PC-9 (cell line): ENCODE measurements at regions not wholly inside any gene's neighbourhood (a gene's known extent, or its start where the extent isn't known, plus 50 kb on each side); places are given as distances from the start of the nearest gene placed in this dataset.

ENCODE experiments used
- BruUV-seq: library from RNA; stranded (reverse); fragments of 400-500 nt; replicated peaks from 2 replicates; lab custom pipeline; 2021; lab: Mats Ljungman, UMichigan
- CTCF ChIA-PET: fragments of 300-600 bp; sonication (Branson Sonifier 250); formaldehyde crosslinking; loops from one replicate; lab custom pipeline; 2022; ENCODE audit warnings: antibody characterized with exemption; lab: Charles Lee
- POLR2A ChIA-PET: fragments of 300-600 bp; sonication (Branson Sonifier 250); formaldehyde crosslinking; loops from one replicate; lab custom pipeline; 2022; ENCODE audit warnings: antibody characterized with exemption; ENCODE audit not compliant: unreplicated experiment; lab: Charles Lee
- DNase-seq, 2 experiments: peaks; one replicate each; pipeline versions ENCODE4 v3.0.0 to v3.0.0-alpha.2; 2015 to 2022; ENCODE audit warnings: mixed read lengths in 1 of 2
- H2AFZ ChIP-seq: fragments of 200-600 bp; sonication (generic); 2 replicates; pipeline ENCODE4 v1.8.1; 2017; ENCODE audit warnings: antibody characterized with exemption
- H3F3A ChIP-seq: fragments of 200-600 bp; sonication (generic); 2 replicates; pipeline ENCODE4 v1.8.1; 2017; ENCODE audit warnings: antibody characterized with exemption, mild to moderate bottlenecking, low read depth; ENCODE audit not compliant: insufficient read depth
- H3K27ac ChIP-seq: fragments of 200-600 bp; sonication (generic); 2 replicates; pipeline ENCODE4 v1.6.1; 2016; ENCODE audit warnings: mixed run types
- H3K27me3 ChIP-seq: fragments of 200-600 bp; sonication (generic); 2 replicates; pipeline ENCODE4 v1.6.1; 2016; ENCODE audit warnings: low read depth, mixed run types; ENCODE audit not compliant: insufficient read depth
- H3K36me3 ChIP-seq: fragments of 200-600 bp; sonication (generic); 2 replicates; pipeline ENCODE4 v1.6.1; 2016; ENCODE audit warnings: low read depth, mixed run types
- H3K4me1 ChIP-seq: fragments of 200-600 bp; sonication (generic); replicated peaks from 2 replicates; pipeline ENCODE4 v1.6.1; 2016; ENCODE audit warnings: mixed run types; ENCODE audit not compliant: insufficient read depth
- H3K4me2 ChIP-seq: fragments of 200-600 bp; sonication (generic); 2 replicates; pipeline ENCODE4 v1.6.1; 2017; ENCODE audit warnings: mixed run types
- H3K4me3 ChIP-seq: fragments of 200-600 bp; sonication (generic); 2 replicates; pipeline ENCODE4 v1.6.1; 2016; ENCODE audit warnings: mixed run types
- H3K79me2 ChIP-seq: fragments of 200-600 bp; sonication (generic); 2 replicates; pipeline ENCODE4 v1.6.1; 2017; ENCODE audit warnings: low read depth, mixed run types
- H3K9me2 ChIP-seq: fragments of 200-600 bp; sonication (generic); 2 replicates; pipeline ENCODE4 v1.8.1; 2017; ENCODE audit warnings: mild to moderate bottlenecking; ENCODE audit not compliant: insufficient read depth
- H3K9me3 ChIP-seq: fragments of 200-600 bp; sonication (generic); 2 replicates; pipeline ENCODE4 v1.8.1; 2016; ENCODE audit warnings: low read depth; ENCODE audit not compliant: insufficient read depth
- H4K20me1 ChIP-seq: fragments of 200-600 bp; sonication (generic); 2 replicates; pipeline ENCODE4 v1.8.1; 2017; ENCODE audit not compliant: insufficient read depth
- EZH2 ChIP-seq: fragments of 200-600 bp; sonication (generic); IDR thresholded peaks from 2 replicates; pipeline ENCODE4 v1.8.0; 2017; ENCODE audit warnings: antibody characterized with exemption, low read depth
- intact Hi-C: fragments of 100-400 bp; cut with micrococcal nuclease; formaldehyde crosslinking; loops from one replicate; pipeline ENCODE4 v1.10.0; 2022; ENCODE audit not compliant: unreplicated experiment
- TF ChIP-seq, protein P1 (sequence below): fragments of 200-600 bp; sonication (generic); conservative IDR thresholded peaks from 2 replicates; pipeline ENCODE4 v1.6.1; 2017; ENCODE audit warnings: mixed run types, antibody characterized with exemption, mild to moderate bottlenecking, moderate library complexity

DNA sequence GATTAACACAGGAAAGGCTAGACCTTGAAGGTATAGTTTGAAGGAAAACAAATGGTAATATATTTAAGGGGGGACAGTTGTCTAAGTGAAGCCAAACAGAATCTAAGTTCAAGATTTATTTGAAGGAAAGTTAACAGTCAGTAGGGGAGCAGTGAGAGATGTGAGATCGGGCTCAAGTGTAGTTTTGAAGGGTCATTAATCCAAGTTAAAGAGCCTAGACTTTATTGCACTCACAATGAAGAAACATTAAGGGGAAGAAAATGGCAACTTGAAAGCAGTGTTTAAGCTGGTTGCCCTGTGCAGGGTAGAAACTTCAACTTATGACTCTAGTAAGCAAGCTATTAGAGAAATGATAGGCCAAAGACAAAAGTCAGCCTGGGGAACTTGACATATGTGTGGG, 1952.2 kb downstream of the PCDH7 start:
- Histone ChIP-seq H3K4me1 (no peaks in the 10 kb centered on the region), H3K27ac (no peak overlapping the region), H3K27me3 (no peaks in the 10 kb centered on the region), H3F3A (no peaks in the 10 kb centered on the region), H3K9me3 (no peaks in the 10 kb centered on the region), H3K9me2 (no peaks in the 10 kb centered on the region), H3K4me3 (no peak overlapping the region), H3K4me2 (no peak overlapping the region), H3K36me3 (no peaks in the 10 kb centered on the region), H2AFZ (no peak overlapping the region), H4K20me1 (no peaks in the 10 kb centered on the region), H3K79me2 (no peaks in the 10 kb centered on the region)
- no peak for DNase-seq
- CTCF ChIA-PET = no interaction called here
- POLR2A ChIA-PET = no interaction called here
- no TSS peak for BruUV-seq
- TF ChIP-seq, protein P1, sequence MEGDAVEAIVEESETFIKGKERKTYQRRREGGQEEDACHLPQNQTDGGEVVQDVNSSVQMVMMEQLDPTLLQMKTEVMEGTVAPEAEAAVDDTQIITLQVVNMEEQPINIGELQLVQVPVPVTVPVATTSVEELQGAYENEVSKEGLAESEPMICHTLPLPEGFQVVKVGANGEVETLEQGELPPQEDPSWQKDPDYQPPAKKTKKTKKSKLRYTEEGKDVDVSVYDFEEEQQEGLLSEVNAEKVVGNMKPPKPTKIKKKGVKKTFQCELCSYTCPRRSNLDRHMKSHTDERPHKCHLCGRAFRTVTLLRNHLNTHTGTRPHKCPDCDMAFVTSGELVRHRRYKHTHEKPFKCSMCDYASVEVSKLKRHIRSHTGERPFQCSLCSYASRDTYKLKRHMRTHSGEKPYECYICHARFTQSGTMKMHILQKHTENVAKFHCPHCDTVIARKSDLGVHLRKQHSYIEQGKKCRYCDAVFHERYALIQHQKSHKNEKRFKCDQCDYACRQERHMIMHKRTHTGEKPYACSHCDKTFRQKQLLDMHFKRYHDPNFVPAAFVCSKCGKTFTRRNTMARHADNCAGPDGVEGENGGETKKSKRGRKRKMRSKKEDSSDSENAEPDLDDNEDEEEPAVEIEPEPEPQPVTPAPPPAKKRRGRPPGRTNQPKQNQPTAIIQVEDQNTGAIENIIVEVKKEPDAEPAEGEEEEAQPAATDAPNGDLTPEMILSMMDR = no peak
- TF ChIP-seq EZH2 = no peak
- intact Hi-C loops = no loop called here

DNA sequence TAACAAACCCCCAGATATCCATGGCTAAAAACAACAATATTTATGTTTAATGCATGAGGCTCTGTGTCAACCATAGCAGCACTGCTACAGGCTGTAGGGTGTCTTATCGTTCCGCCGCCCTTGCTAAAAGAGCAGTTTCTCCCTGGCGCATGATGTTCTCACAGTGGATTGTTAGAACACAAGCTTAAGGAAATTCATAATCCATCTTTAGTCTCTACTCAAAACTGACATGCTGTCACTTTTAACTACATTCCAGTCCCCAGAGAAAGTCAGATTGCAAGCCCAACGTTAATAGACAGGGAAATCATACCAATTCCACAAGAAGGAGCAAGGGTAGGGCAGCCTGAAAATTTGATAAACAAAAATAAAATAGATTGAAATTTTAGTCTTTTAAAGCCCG, 1960.8 kb downstream of the PCDH7 start:
- no peak overlapping the region for H2AFZ ChIP-seq
- no peak overlapping the region for H3K4me3 ChIP-seq
- H3F3A ChIP-seq = no peaks in the 10 kb centered on the region
- intact Hi-C loops = no loop called here
- no peaks in the 10 kb centered on the region for H4K20me1 ChIP-seq
- no peaks in the 10 kb centered on the region for H3K9me2 ChIP-seq
- no peak overlapping the region for H3K4me2 ChIP-seq
- DNase-seq = no peak
- no peaks in the 10 kb centered on the region for H3K27me3 ChIP-seq
- no peaks in the 10 kb centered on the region for H3K79me2 ChIP-seq
- no peaks in the 10 kb centered on the region for H3K9me3 ChIP-seq
- no peaks in the 10 kb centered on the region for H3K4me1 ChIP-seq
- no peak for TF ChIP-seq EZH2
- TF ChIP-seq, protein P1 = no peak
- BruUV-seq = no TSS peak
- H3K36me3 ChIP-seq = no peaks in the 10 kb centered on the region
- ChIA-PET POLR2A (no interaction called here), CTCF (no interaction called here)
- H3K27ac ChIP-seq = no peak overlapping the region

DNA sequence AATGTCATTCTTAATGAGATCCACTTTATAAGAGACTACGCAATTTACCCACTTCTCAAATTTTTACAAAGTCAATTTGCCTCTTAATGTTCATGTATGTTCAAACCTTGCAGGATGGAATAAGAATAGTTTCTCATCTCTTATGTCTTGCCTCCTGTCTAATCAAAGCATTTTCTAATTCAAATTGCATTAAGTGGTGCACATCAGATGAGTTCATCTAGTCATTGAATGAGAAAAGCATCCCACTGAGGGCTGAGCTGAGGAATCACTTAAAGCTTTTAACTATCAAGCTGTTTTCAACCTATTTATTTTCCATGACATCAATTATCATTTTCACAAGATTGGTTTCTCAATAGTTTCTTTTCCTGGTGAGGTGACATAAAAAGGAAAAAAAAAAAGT, 1964.0 kb downstream of the PCDH7 start:
- Histone ChIP-seq H3K27me3 (no peaks in the 10 kb centered on the region), H3K27ac (no peak overlapping the region), H3K4me1 (no peaks in the 10 kb centered on the region), H3K36me3 (no peaks in the 10 kb centered on the region), H3F3A (no peaks in the 10 kb centered on the region), H3K79me2 (no peaks in the 10 kb centered on the region), H3K9me3 (no peaks in the 10 kb centered on the region), H3K4me3 (no peak overlapping the region), H3K4me2 (no peak overlapping the region), H4K20me1 (no peaks in the 10 kb centered on the region), H3K9me2 (no peaks in the 10 kb centered on the region), H2AFZ (no peak overlapping the region)
- CTCF ChIA-PET = no interaction called here
- DNase-seq = no peak
- no TSS peak for BruUV-seq
- TF ChIP-seq, protein P1 = no peak
- no peak for TF ChIP-seq EZH2
- intact Hi-C loops = no loop called here
- POLR2A ChIA-PET = no interaction called here
